Fibroblast of lung (primary cell): ENCODE measurements at regions not wholly inside any gene's neighbourhood (a gene's known extent, or its start where the extent isn't known, plus 50 kb on each side); places are given as distances from the start of the nearest gene placed in this dataset.

ENCODE experiments used
- EZH2 ChIP-seq: IDR thresholded peaks from 2 replicates; pipeline ENCODE4 v1.5.1; 2012; ENCODE audit warnings: low read length, control low read depth, mild to moderate bottlenecking; ENCODE audit errors: missing control alignments
- TF ChIP-seq, protein P1 (sequence below), 2 donors: IDR thresholded peaks in 1 of 2; conservative IDR thresholded peaks in 1 of 2; 1 replicate in 1 of 2; 2 replicates in 1 of 2; pipeline ENCODE4 v1.5.1; 2011 to 2012; ENCODE audit warnings: low read length in 2 of 2, control low read depth in 1 of 2, inconsistent platforms in 1 of 2, low read depth in 1 of 2, mild to moderate bottlenecking in 1 of 2

DNA sequence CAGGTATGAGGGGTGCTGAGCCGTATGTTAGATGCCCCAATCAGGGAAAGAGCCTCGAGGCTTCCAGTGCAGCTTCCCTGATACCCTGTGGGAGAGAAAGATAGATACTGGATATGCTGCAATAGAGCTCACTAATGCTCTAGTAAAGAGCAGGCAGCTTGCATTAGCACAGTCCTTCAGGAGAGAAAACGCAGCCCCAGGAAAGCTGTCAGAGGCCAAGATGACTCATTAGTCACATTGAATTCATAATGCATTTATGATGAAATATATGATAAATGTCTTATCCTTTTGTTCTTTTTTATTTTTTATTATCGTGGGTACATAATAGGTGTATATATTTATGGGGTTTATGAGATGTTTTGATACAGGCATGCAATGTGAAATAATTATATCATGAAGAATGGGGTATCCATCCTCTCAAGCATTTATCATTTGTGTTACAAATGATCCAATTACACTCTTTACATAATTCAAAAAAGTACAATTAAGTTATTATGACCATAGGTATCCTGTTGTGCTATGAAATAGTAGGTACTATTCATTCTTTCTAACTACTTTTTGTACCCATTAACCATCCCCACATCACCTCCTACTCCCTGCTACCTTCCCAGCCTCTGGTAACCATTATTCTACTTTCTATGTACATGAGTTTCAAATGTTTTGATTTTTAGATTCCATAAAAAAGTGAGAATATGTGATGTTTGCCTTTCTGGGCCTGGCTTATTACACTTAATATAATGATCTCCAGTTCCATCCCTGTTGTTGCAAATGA lies 94.5 kb upstream of the TOP3B start:
- TF ChIP-seq, protein P1, sequence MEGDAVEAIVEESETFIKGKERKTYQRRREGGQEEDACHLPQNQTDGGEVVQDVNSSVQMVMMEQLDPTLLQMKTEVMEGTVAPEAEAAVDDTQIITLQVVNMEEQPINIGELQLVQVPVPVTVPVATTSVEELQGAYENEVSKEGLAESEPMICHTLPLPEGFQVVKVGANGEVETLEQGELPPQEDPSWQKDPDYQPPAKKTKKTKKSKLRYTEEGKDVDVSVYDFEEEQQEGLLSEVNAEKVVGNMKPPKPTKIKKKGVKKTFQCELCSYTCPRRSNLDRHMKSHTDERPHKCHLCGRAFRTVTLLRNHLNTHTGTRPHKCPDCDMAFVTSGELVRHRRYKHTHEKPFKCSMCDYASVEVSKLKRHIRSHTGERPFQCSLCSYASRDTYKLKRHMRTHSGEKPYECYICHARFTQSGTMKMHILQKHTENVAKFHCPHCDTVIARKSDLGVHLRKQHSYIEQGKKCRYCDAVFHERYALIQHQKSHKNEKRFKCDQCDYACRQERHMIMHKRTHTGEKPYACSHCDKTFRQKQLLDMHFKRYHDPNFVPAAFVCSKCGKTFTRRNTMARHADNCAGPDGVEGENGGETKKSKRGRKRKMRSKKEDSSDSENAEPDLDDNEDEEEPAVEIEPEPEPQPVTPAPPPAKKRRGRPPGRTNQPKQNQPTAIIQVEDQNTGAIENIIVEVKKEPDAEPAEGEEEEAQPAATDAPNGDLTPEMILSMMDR (conservative IDR thresholded peaks at IDR 0.05 in 1 of 2, IDR thresholded peaks at IDR 0.05 in 1 of 2; ENCODE audit: low read depth in 1 of 2, low read length in 2 of 2), result no peak
- TF ChIP-seq EZH2, result no peak
